K562 (cell line): ENCODE measurements at regions not wholly inside any gene's neighbourhood (a gene's known extent, or its start where the extent isn't known, plus 50 kb on each side); places are given as distances from the start of the nearest gene placed in this dataset.

Experiments
- CTCF ChIP-seq, 3 experiments: IDR thresholded peaks in 2 of 3; conservative IDR thresholded peaks in 1 of 3; 2 replicates each; pipeline ENCODE4 v1.5.1; 2011 to 2012; ENCODE audit warnings: low read length in 3 of 3, mild to moderate bottlenecking in 3 of 3, control low read depth in 2 of 3, improper control_type of control experiment in 1 of 3, inconsistent platforms in 1 of 3, low read depth in 1 of 3, mixed read lengths in 1 of 3, moderate library complexity in 1 of 3; ENCODE audit not compliant: insufficient read depth in 2 of 3
- ELF1 ChIP-seq: fragments of 200-800 bp; sonication (Bioruptor generic); IDR thresholded peaks from 2 replicates; pipeline ENCODE4 v1.6.1; 2016; ENCODE audit warnings: missing genetic modification characterization, missing compliant biosample characterization
- GTF2F1 ChIP-seq: IDR thresholded peaks from 2 replicates; pipeline ENCODE4 v1.6.1; 2011; ENCODE audit warnings: low read depth, low read length, improper control_type of control experiment
- MXI1 ChIP-seq: IDR thresholded peaks from 2 replicates; pipeline ENCODE4 v1.6.1; 2011; ENCODE audit warnings: low read depth, mild to moderate bottlenecking, improper control_type of control experiment, low read length
- ZNF561 ChIP-seq: fragments of 450-650 bp; formaldehyde crosslinking; conservative IDR thresholded peaks from 2 replicates; pipeline ENCODE4 v1.4.0; 2020; ENCODE audit warnings: mild to moderate bottlenecking, moderate library complexity

- no peak for TF ChIP-seq GTF2F1
- TF ChIP-seq MXI1 = no peak
- no peak for TF ChIP-seq CTCF (IDR thresholded peaks at IDR 0.05 in 2 of 3, conservative IDR thresholded peaks at IDR 0.05 in 1 of 3; ENCODE audit: insufficient read depth in 2 of 3, low read depth in 1 of 3, low read length in 3 of 3)
- no peak for TF ChIP-seq ZNF561
- TF ChIP-seq ELF1 (tag) = no peak
Measured at GRCh38 chr12:96143827-96144565, 50.2 kb upstream of the ELK3 start.
